Neural cell (in vitro differentiated cells): ENCODE measurements at regions not wholly inside any gene's neighbourhood (a gene's known extent, or its start where the extent isn't known, plus 50 kb on each side); places are given as distances from the start of the nearest gene placed in this dataset.

ENCODE experiments used
- H2AFZ ChIP-seq: fragments of 200-600, 300-800 bp; sonication (generic), shearing (Covaris generic); 2 replicates; pipeline ENCODE4 v1.6.0; 2014; ENCODE audit warnings: low read depth, mild to moderate bottlenecking, antibody characterized with exemption, low read length, moderate library complexity
- H3F3A ChIP-seq: fragments of 200-600 bp; shearing (Covaris generic); 2 replicates; pipeline ENCODE4 v1.6.1; 2016; ENCODE audit warnings: mild to moderate bottlenecking, moderate library complexity, mixed read lengths, antibody characterized with exemption, low read length; ENCODE audit not compliant: insufficient read depth, poor library complexity, severe bottlenecking
- H3K27ac ChIP-seq: fragments of 200-600, 300-800 bp; sonication (generic), shearing (Covaris generic); 2 replicates; pipeline ENCODE4 v1.5.1; 2014; ENCODE audit warnings: mild to moderate bottlenecking, low read length, moderate library complexity
- H3K27me3 ChIP-seq: fragments of 300-800, 200-600 bp; sonication (generic), shearing (Covaris generic); 2 replicates; pipeline ENCODE4 v1.6.0; 2014; ENCODE audit warnings: mild to moderate bottlenecking, low read depth, low read length, moderate library complexity; ENCODE audit not compliant: insufficient read depth
- H3K36me3 ChIP-seq: fragments of 300-800, 200-600 bp; sonication (generic), shearing (Covaris generic); 2 replicates; pipeline ENCODE4 v1.5.1; 2014; ENCODE audit warnings: mild to moderate bottlenecking, antibody characterized with exemption, low read length, moderate library complexity; ENCODE audit not compliant: insufficient read depth
- H3K4me2 ChIP-seq: fragments of 300-800, 200-600 bp; sonication (generic), shearing (Covaris generic); 2 replicates; pipeline ENCODE4 v1.6.0; 2014; ENCODE audit warnings: mild to moderate bottlenecking, low read length
- H3K4me3 ChIP-seq: fragments of 300-800, 200-600 bp; sonication (generic), shearing (Covaris generic); 2 replicates; pipeline ENCODE4 v1.5.1; 2014; ENCODE audit warnings: mild to moderate bottlenecking, low read length, moderate library complexity
- H3K79me2 ChIP-seq: fragments of 200-600 bp; shearing (Covaris generic); replicated peaks from 2 replicates; pipeline ENCODE4 v1.6.0; 2014; ENCODE audit warnings: mild to moderate bottlenecking, low read length, moderate library complexity; ENCODE audit not compliant: insufficient read depth
- H3K9ac ChIP-seq: fragments of 300-800, 200-600 bp; sonication (generic), shearing (Covaris generic); 2 replicates; pipeline ENCODE4 v1.6.1; 2016; ENCODE audit warnings: mild to moderate bottlenecking, low read length, mixed read lengths
- H3K9me2 ChIP-seq: fragments of 200-600 bp; shearing (Covaris generic); 2 replicates; pipeline ENCODE4 v1.6.1; 2016; ENCODE audit warnings: mild to moderate bottlenecking, low read length, mixed read lengths; ENCODE audit not compliant: insufficient read depth
- H3K9me3 ChIP-seq: fragments of 200-600, 300-800 bp; sonication (generic), shearing (Covaris generic); 2 replicates; pipeline ENCODE4 v1.6.1; 2016; ENCODE audit warnings: mild to moderate bottlenecking, mixed run types, low read length, moderate library complexity, mixed read lengths
- H4K20me1 ChIP-seq: fragments of 200-600 bp; shearing (Covaris generic); 2 replicates; pipeline ENCODE4 v1.6.1; 2016; ENCODE audit warnings: mild to moderate bottlenecking, mixed run types; ENCODE audit not compliant: insufficient read depth
- CTCF ChIP-seq: fragments of 450-650 bp; IDR thresholded peaks from 2 replicates; pipeline ENCODE4 v1.5.1; 2014; ENCODE audit warnings: antibody characterized with exemption, mild to moderate bottlenecking, moderate library complexity; ENCODE audit not compliant: poor library complexity, severe bottlenecking
- EP300 ChIP-seq: fragments of 450-650 bp; conservative IDR thresholded peaks from 2 replicates; pipeline ENCODE4 v1.6.1; 2014; ENCODE audit warnings: antibody characterized with exemption, mild to moderate bottlenecking, moderate library complexity; ENCODE audit not compliant: poor library complexity, severe bottlenecking
- EZH2 ChIP-seq: fragments of 200-600, 300-800 bp; shearing (Covaris generic), sonication (generic); IDR thresholded peaks from 2 replicates; pipeline ENCODE4 v1.6.1; 2014; ENCODE audit warnings: antibody characterized with exemption, low read length, borderline replicate concordance, mild to moderate bottlenecking; ENCODE audit not compliant: insufficient read depth, poor library complexity, severe bottlenecking
- MXI1 ChIP-seq: fragments of 450-650 bp; conservative IDR thresholded peaks from 2 replicates; pipeline ENCODE4 v1.6.1; 2014; ENCODE audit warnings: antibody characterized with exemption, mild to moderate bottlenecking; ENCODE audit not compliant: poor library complexity, severe bottlenecking
- RAD21 ChIP-seq: fragments of 450-650 bp; conservative IDR thresholded peaks from 2 replicates; pipeline ENCODE4 v1.6.1; 2014; ENCODE audit warnings: antibody characterized with exemption, mild to moderate bottlenecking, moderate library complexity
- REST ChIP-seq: IDR thresholded peaks from 2 replicates; pipeline ENCODE4 v1.6.1; 2012; ENCODE audit warnings: borderline replicate concordance
- SMC3 ChIP-seq: fragments of 450-650 bp; conservative IDR thresholded peaks from 2 replicates; pipeline ENCODE4 v1.6.1; 2014; ENCODE audit warnings: antibody characterized with exemption, mild to moderate bottlenecking, moderate library complexity; ENCODE audit not compliant: poor library complexity
- TAF1 ChIP-seq: IDR thresholded peaks from 2 replicates; pipeline ENCODE4 v1.6.1; 2012; ENCODE audit warnings: low read depth

DNA sequence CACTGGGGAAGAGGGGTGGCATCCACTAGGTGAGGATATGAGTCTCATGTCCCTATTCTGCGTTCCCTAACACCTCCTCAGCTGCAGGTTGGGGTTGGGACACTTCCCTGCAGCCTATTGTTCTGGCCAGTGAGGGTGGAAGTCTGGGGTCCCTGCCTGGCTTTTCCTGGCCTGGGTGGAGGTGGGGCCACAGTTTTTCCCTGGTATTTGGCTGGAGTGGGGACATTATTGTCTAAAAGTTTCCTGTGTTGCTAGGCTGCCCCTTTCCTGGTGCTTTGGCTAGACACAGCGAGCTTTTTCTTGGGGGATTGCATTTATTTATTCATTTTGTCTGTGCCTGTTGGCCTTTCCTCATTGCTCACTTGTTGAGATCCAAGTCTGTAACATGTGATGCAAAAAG, 559.5 kb upstream of the IGFBP3 start:
- no peak for TF ChIP-seq EP300
- H3K27ac ChIP-seq = no peak overlapping the region
- H3K9ac ChIP-seq = no peak overlapping the region
- H3K4me2 ChIP-seq = no peak overlapping the region
- no peak overlapping the region for H3K4me3 ChIP-seq
- H3K9me2 ChIP-seq = no peaks in the 10 kb centered on the region
- H3K27me3 ChIP-seq = no peaks in the 10 kb centered on the region
- H3F3A ChIP-seq = no peaks in the 10 kb centered on the region
- no peaks in the 10 kb centered on the region for H3K36me3 ChIP-seq
- no peaks in the 10 kb centered on the region for H3K79me2 ChIP-seq
- no peak overlapping the region for H2AFZ ChIP-seq
- no peaks in the 10 kb centered on the region for H4K20me1 ChIP-seq
- no peaks in the 10 kb centered on the region for H3K9me3 ChIP-seq

- Histone ChIP-seq H3K9ac (no peak overlapping the region), H3K9me2 (no peaks in the 10 kb centered on the region), H3K27ac (no peak overlapping the region), H3K9me3 (no peaks in the 10 kb centered on the region), H3K4me2 (no peak overlapping the region), H4K20me1 (no peaks in the 10 kb centered on the region), H3K27me3 (no peaks in the 10 kb centered on the region), H3K36me3 (no peaks in the 10 kb centered on the region), H3F3A (no peaks in the 10 kb centered on the region), H3K4me3 (no peak overlapping the region), H2AFZ (no peak overlapping the region), H3K79me2 (no peaks in the 10 kb centered on the region)
- TF ChIP-seq CTCF (no peak), TAF1 (no peak)
Observed at GRCh38 chr7:46479680-46480079, 558.6 kb upstream of the IGFBP3 start.

DNA sequence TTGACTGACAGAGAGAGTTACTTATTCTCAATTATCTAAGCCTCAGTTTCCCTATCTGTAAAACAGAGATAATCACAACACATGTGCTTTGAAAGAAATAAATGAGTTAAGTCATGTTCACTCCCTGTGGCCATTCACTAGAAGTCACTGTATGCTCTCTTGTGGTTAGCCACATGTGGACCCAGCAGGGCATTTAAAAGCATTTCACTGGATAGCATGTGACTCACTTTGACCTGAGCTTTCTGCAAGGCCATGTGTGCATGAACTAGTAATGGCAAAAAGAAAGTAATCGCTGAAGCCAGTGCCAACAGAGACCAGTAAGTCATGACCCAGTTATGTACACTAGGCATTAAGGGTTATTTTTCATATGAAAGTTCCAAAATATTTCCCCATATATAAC, 557.0 kb upstream of the IGFBP3 start:
- Histone ChIP-seq H3F3A (no peaks in the 10 kb centered on the region), H3K9me3 (no peaks in the 10 kb centered on the region), H3K79me2 (no peaks in the 10 kb centered on the region), H3K9me2 (no peaks in the 10 kb centered on the region), H4K20me1 (no peaks in the 10 kb centered on the region), H3K27me3 (no peaks in the 10 kb centered on the region), H3K36me3 (no peaks in the 10 kb centered on the region), H3K4me3 (no peak overlapping the region), H3K27ac (no peak overlapping the region), H3K9ac (no peak overlapping the region), H2AFZ (no peak overlapping the region), H3K4me2 (no peak overlapping the region)
- no peak for TF ChIP-seq REST
- no peak for TF ChIP-seq EP300
- no peak for TF ChIP-seq EZH2
- no peak for TF ChIP-seq SMC3
- TF ChIP-seq MXI1 = no peak
- TF ChIP-seq RAD21 = no peak
